Astrocyte (in vitro differentiated cells and primary cell): ENCODE measurements at regions not wholly inside any gene's neighbourhood (a gene's known extent, or its start where the extent isn't known, plus 50 kb on each side); places are given as distances from the start of the nearest gene placed in this dataset.

ENCODE experiments used
- EZH2 ChIP-seq: IDR thresholded peaks from 2 replicates; pipeline ENCODE4 v1.6.1; 2012; ENCODE audit warnings: mild to moderate bottlenecking, low read length, inconsistent platforms; ENCODE audit not compliant: insufficient read depth
- TF ChIP-seq, protein P1 (sequence below): IDR thresholded peaks from 2 replicates; pipeline ENCODE4 v1.5.1; 2011; ENCODE audit warnings: low read depth, mild to moderate bottlenecking, inconsistent platforms, low read length, moderate library complexity; ENCODE audit not compliant: insufficient read depth

DNA sequence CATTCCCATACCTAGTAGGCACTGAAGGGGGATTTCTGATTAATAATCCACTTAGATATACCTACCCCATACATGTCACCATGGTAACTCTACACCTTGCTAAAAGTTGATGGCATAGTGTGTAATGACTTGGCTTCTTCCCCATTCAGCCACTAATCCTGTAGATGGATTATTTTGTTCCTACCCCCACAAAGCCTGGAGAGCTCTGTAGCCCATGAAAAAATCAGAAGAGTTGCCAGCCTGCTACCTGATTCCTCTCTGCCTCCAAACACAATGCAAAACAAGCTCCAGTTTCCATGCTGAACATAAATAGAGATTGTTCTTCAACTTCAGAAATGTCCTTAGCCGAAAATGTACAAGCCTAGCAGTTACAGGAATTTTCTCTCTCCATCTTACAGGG, 98.9 kb upstream of the PFN2 start:
- TF ChIP-seq, protein P1, sequence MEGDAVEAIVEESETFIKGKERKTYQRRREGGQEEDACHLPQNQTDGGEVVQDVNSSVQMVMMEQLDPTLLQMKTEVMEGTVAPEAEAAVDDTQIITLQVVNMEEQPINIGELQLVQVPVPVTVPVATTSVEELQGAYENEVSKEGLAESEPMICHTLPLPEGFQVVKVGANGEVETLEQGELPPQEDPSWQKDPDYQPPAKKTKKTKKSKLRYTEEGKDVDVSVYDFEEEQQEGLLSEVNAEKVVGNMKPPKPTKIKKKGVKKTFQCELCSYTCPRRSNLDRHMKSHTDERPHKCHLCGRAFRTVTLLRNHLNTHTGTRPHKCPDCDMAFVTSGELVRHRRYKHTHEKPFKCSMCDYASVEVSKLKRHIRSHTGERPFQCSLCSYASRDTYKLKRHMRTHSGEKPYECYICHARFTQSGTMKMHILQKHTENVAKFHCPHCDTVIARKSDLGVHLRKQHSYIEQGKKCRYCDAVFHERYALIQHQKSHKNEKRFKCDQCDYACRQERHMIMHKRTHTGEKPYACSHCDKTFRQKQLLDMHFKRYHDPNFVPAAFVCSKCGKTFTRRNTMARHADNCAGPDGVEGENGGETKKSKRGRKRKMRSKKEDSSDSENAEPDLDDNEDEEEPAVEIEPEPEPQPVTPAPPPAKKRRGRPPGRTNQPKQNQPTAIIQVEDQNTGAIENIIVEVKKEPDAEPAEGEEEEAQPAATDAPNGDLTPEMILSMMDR: no peak
- no peak for TF ChIP-seq EZH2
